ENCODE measurements at regions not wholly inside any gene's neighbourhood (a gene's known extent, or its start where the extent isn't known, plus 50 kb on each side); places are given as distances from the start of the nearest gene placed in this dataset.

DNA sequence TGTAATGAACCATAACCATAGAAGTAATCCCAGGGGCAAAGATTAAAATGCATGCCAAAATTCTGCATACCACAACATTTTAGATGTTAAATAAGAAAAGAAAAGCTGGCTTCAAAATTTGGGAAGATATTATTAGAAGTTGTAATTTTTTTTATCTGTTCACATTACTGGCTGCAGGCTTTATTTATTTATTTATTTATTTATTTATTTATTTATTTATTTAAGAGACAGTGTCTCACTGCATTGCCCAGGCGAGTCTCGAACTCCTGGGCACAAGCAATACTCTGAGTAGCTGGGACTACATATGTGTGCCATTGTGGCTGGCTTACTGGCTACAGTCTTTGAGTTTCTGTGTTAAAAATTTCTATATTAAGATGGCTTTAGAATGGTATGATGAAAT, 66.5 kb upstream of the PNPT1 start:
- ChIA-PET CTCF (no interaction called here), POLR2A (ENCODE audit: unreplicated experiment) (interaction anchor here (0.7 kb wide), 1 partner anchor 233 kb away, joined by 3 read pairs; no protein-coding TSS in a partner anchor)
- DNase-seq: no peak
- Histone ChIP-seq H3K9me3 (ENCODE audit: low read length) (no peaks in the 10 kb centered on the region), H3K36me3 (ENCODE audit: low read depth, low read length) (no peaks in the 10 kb centered on the region), H4K20me1 (ENCODE audit: low read length) (no peaks in the 10 kb centered on the region), H3K9ac (ENCODE audit: low read length) (no peak overlapping the region), H3K4me2 (ENCODE audit: low read length) (no peak overlapping the region), H3K4me1 (ENCODE audit: insufficient read depth, low read length) (no peaks in the 10 kb centered on the region), H3K4me3 (ENCODE audit: low read length) (no peak overlapping the region), H3K9me2 (replicated peaks; ENCODE audit: low read length) (no peaks in the 10 kb centered on the region), H3F3A (ENCODE audit: low read length, unreplicated experiment) (no peaks in the 10 kb centered on the region), H3K27ac (ENCODE audit: low read length) (no peak overlapping the region), H2AFZ (ENCODE audit: low read length) (no peak overlapping the region), H3K27me3 (ENCODE audit: low read length) (no peaks in the 10 kb centered on the region), H3K79me2 (ENCODE audit: low read length) (no peaks in the 10 kb centered on the region)
- ATAC-seq: no peak
- intact Hi-C loops (cut with micrococcal nuclease): no loop called here
- no TSS peak for BruUV-seq (replicated peaks)
- no peak for TF ChIP-seq EZH2 (IDR thresholded peaks at IDR 0.05; ENCODE audit: low read length, unreplicated experiment)

DNA sequence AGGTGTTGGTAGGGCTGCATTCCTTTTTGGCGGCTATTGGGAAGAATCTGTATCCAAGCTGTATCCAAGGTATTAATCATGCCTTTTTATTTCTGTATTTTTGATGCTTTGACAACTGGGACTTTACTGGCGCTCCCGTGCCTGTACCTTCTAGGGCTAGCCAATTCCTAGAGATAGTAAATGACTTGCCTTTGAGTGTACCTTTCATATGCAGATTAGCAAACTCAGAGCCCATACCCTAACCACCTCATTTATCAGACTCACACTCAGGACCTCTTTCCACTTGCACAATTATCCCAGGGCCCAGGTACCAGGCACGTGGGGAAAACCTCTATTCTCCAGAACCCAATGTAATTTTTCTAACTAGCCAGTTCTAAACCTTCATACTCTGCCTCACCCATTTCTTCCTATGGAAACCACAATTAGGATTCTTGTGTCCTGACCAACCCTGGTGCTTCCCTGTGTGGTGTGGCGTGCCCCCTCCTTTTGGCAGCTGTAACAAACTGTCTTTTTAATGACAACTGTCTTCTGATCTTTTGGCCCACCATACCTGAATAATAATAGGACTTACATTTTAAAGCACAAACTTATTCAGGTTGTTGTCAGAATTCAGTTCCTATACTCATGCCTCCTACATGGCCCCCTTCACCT, 65.8 kb upstream of the PNPT1 start:
- no peak for ATAC-seq
- Histone ChIP-seq H3K9ac (ENCODE audit: low read length) (no peak overlapping the region), H3F3A (ENCODE audit: low read length, unreplicated experiment) (no peaks in the 10 kb centered on the region), H2AFZ (ENCODE audit: low read length) (no peak overlapping the region), H3K9me3 (ENCODE audit: low read length) (no peaks in the 10 kb centered on the region), H3K4me1 (ENCODE audit: insufficient read depth, low read length) (no peaks in the 10 kb centered on the region), H3K27ac (ENCODE audit: low read length) (no peak overlapping the region), H3K9me2 (replicated peaks; ENCODE audit: low read length) (no peaks in the 10 kb centered on the region), H3K79me2 (ENCODE audit: low read length) (no peaks in the 10 kb centered on the region), H3K4me2 (ENCODE audit: low read length) (no peak overlapping the region), H3K36me3 (ENCODE audit: low read depth, low read length) (no peaks in the 10 kb centered on the region), H4K20me1 (ENCODE audit: low read length) (no peaks in the 10 kb centered on the region), H3K27me3 (ENCODE audit: low read length) (no peaks in the 10 kb centered on the region), H3K4me3 (ENCODE audit: low read length) (no peak overlapping the region)
- intact Hi-C loops (cut with micrococcal nuclease): no loop called here
- POLR2A ChIA-PET (ENCODE audit: unreplicated experiment): interaction anchor here (0.7 kb wide), 1 partner anchor 233 kb away, joined by 3 read pairs; no protein-coding TSS in a partner anchor
- CTCF ChIA-PET: no interaction called here
- TF ChIP-seq, protein P1, sequence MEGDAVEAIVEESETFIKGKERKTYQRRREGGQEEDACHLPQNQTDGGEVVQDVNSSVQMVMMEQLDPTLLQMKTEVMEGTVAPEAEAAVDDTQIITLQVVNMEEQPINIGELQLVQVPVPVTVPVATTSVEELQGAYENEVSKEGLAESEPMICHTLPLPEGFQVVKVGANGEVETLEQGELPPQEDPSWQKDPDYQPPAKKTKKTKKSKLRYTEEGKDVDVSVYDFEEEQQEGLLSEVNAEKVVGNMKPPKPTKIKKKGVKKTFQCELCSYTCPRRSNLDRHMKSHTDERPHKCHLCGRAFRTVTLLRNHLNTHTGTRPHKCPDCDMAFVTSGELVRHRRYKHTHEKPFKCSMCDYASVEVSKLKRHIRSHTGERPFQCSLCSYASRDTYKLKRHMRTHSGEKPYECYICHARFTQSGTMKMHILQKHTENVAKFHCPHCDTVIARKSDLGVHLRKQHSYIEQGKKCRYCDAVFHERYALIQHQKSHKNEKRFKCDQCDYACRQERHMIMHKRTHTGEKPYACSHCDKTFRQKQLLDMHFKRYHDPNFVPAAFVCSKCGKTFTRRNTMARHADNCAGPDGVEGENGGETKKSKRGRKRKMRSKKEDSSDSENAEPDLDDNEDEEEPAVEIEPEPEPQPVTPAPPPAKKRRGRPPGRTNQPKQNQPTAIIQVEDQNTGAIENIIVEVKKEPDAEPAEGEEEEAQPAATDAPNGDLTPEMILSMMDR (conservative IDR thresholded peaks at IDR 0.05; ENCODE audit: low read depth, low read length): no peak
- TF ChIP-seq EZH2 (IDR thresholded peaks at IDR 0.05; ENCODE audit: low read length, unreplicated experiment) (no peak), EZH2phosphoT487 (IDR thresholded peaks at IDR 0.05; ENCODE audit: borderline replicate concordance, low read length) (no peak)
- DNase-seq: no peak
- BruUV-seq (replicated peaks): no TSS peak

DNA sequence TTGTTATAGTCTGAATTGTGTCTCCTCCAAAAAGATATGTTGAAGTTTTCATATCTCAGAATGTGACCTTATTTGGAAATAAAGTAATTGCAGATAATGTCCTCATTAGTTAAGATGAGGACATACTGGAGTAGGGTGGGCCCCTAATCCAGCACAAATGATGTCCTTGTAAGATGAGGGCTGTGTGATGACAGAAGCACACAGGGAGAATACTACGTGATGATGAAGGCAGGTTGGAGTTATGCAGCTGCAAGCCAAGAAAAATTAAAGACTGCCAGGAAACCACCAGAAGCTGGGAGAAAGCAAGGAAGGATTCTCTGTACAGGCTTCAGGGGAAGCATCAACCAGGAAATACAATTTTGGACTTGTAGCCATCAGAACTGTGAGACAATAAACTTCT, 58.3 kb upstream of the PNPT1 start:
- POLR2A ChIA-PET (ENCODE audit: unreplicated experiment): no interaction called here
- H3K9ac ChIP-seq (ENCODE audit: low read length): no peak overlapping the region
- no peak overlapping the region for H3K27ac ChIP-seq (ENCODE audit: low read length)
- H3K4me3 ChIP-seq (ENCODE audit: low read length): no peak overlapping the region
- no peak overlapping the region for H2AFZ ChIP-seq (ENCODE audit: low read length)
- no peaks in the 10 kb centered on the region for H3K9me2 ChIP-seq (replicated peaks; ENCODE audit: low read length)
- no peaks in the 10 kb centered on the region for H3F3A ChIP-seq (ENCODE audit: low read length, unreplicated experiment)
- ATAC-seq (no peak), DNase-seq (no peak)
- no peaks in the 10 kb centered on the region for H3K9me3 ChIP-seq (ENCODE audit: low read length)
- H4K20me1 ChIP-seq (ENCODE audit: low read length): no peaks in the 10 kb centered on the region
- H3K4me1 ChIP-seq (ENCODE audit: insufficient read depth, low read length): no peaks in the 10 kb centered on the region
- BruUV-seq (replicated peaks): no TSS peak
- intact Hi-C loops (cut with micrococcal nuclease): no loop called here
- no peaks in the 10 kb centered on the region for H3K27me3 ChIP-seq (ENCODE audit: low read length)
- H3K36me3 ChIP-seq (ENCODE audit: low read depth, low read length): no peaks in the 10 kb centered on the region
- no peak for TF ChIP-seq EZH2 (IDR thresholded peaks at IDR 0.05; ENCODE audit: low read length, unreplicated experiment)
- TF ChIP-seq EZH2phosphoT487 (IDR thresholded peaks at IDR 0.05; ENCODE audit: borderline replicate concordance, low read length): no peak
- TF ChIP-seq, protein P1 (conservative IDR thresholded peaks at IDR 0.05; ENCODE audit: low read depth, low read length): no peak
- H3K4me2 ChIP-seq (ENCODE audit: low read length): no peak overlapping the region
- no peaks in the 10 kb centered on the region for H3K79me2 ChIP-seq (ENCODE audit: low read length)
- CTCF ChIA-PET: no interaction called here
